Activated naive CD8-positive, alpha-beta T cell (primary cell): ENCODE measurements at regions not wholly inside any gene's neighbourhood (a gene's known extent, or its start where the extent isn't known, plus 50 kb on each side); places are given as distances from the start of the nearest gene placed in this dataset.

ENCODE experiments used
- H3K27ac Mint-ChIP-seq: one replicate; pipeline ENCODE4 v1.8.0; 2021; ENCODE audit warnings: mixed read lengths
- H3K27me3 Mint-ChIP-seq: one replicate; pipeline ENCODE4 v1.8.0; 2021; ENCODE audit warnings: mixed read lengths
- H3K36me3 Mint-ChIP-seq: one replicate; pipeline ENCODE4 v1.8.0; 2021; ENCODE audit warnings: mixed read lengths
- H3K4me1 Mint-ChIP-seq: one replicate; pipeline ENCODE4 v1.8.0; 2021; ENCODE audit warnings: low read depth, mixed read lengths
- H3K4me3 Mint-ChIP-seq: one replicate; pipeline ENCODE4 v1.8.0; 2021; ENCODE audit warnings: mild to moderate bottlenecking, mixed read lengths
- H3K9me3 Mint-ChIP-seq: one replicate; pipeline ENCODE4 v1.8.0; 2021; ENCODE audit warnings: low read depth, mixed read lengths

DNA sequence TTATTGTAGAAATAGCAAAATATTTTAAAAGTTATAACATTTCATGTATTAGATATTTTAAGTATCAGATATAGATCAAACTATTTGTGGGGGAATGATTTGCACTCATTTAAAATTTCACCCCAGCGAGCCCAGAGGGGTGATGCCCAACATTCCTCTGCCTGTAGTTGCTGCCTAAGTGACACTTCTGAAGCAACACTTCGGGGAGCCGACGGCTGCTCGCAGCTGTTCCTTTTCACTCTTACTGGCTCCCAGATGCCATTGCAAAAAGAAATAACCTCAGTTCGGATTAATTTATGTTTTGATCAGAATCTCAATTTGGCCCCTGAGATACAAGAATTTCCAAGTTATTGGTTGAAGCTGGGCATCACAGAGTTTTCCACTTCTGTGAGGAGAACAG is 603.8 kb downstream of the PLCL1 start:
- Mint-ChIP-seq H3K9me3 (no peaks in the 10 kb centered on the region), H3K27ac (no peak overlapping the region), H3K36me3 (no peaks in the 10 kb centered on the region), H3K27me3 (peaks cover 8% of the 10 kb centered on the region), H3K4me3 (no peak overlapping the region), H3K4me1 (no peaks in the 10 kb centered on the region)

DNA sequence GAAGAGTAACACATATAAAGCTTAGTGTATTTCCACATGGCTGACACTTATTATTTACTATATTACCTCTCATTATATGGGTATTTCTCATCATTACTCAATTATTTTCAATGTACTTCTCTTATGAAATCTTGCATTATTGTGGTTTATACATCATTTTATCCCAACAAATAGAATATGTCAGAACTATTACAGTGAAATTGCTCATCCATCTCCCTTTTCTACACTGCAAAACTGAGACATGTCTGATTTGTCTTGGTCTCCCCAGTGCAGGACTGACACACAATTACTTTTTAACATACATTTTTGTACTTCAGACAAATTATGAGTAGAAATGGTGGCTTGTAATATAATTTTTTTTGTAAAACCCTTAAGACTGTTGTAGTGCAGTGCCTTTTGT is 600.9 kb downstream of the PLCL1 start:
- H3K4me3 Mint-ChIP-seq = no peak overlapping the region
- H3K4me1 Mint-ChIP-seq = no peaks in the 10 kb centered on the region
- H3K36me3 Mint-ChIP-seq = no peaks in the 10 kb centered on the region
- no peaks in the 10 kb centered on the region for H3K9me3 Mint-ChIP-seq
- H3K27ac Mint-ChIP-seq = no peak overlapping the region
- peaks cover 4% of the 10 kb centered on the region for H3K27me3 Mint-ChIP-seq

DNA sequence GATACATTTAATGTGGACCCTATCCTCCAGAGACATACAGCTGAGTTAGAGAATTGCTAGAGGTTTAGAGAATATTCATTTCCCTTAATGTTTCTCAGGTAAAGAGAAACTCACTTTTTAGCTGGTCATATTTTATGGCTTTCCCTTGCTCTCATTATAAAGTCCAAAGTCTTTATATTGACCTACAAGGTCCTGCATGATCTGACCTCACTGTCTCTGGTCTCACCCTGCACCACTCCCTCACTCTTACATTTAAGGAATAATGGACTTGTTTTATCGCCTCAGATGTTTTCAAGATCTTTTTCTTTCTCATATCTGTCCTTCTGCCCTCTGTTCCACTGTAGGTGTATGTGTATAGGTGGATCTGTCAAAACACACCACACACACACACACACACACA is 597.3 kb downstream of the PLCL1 start:
- Mint-ChIP-seq H3K27ac (no peak overlapping the region), H3K9me3 (peaks cover 6% of the 10 kb centered on the region), H3K4me3 (no peak overlapping the region), H3K4me1 (no peaks in the 10 kb centered on the region), H3K27me3 (peaks cover 8% of the 10 kb centered on the region), H3K36me3 (no peaks in the 10 kb centered on the region)

DNA sequence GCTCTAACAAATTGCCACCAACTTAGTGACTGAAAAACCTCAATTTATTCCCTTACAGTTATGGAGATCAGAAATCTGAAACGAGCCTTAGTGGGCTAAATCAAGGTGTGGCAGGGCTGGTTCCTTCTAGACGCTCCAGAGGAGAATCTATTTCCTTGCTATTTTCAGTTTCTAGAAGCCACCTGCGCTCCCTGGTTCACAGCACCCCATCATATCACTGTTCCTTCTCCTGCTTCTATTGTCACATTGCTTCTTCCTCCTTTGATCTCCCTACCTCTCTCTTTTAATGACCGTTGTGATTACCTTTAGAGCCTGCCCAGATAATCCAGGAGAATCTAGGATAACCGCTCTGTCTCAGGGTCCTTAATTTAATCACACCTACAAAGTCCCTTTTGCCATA is 596.6 kb downstream of the PLCL1 start:
- peaks cover 6% of the 10 kb centered on the region for H3K9me3 Mint-ChIP-seq
- no peak overlapping the region for H3K4me3 Mint-ChIP-seq
- H3K27ac Mint-ChIP-seq = no peak overlapping the region
- no peaks in the 10 kb centered on the region for H3K4me1 Mint-ChIP-seq
- no peaks in the 10 kb centered on the region for H3K36me3 Mint-ChIP-seq
- H3K27me3 Mint-ChIP-seq = peaks cover 10% of the 10 kb centered on the region

DNA sequence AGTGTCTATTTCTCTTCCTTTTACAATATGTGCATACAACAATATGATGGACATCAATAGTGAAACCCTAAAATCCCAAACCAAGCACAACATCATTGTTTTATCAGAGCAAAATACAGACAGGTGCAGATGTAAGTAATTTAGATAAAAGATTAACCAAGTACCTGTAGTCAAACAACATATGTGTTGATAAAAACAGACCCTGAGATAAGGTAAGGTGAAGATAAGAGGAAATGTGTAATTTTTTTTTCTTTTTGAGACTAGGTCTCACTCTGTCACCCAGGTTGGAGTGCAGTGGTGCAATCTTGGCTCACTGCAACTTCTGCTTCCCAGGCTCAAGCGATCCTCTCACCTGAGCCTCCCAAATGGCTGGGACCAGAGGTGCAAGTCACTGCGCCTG is 589.8 kb downstream of the PLCL1 start:
- H3K4me3 Mint-ChIP-seq = no peak overlapping the region
- peaks cover 6% of the 10 kb centered on the region for H3K9me3 Mint-ChIP-seq
- H3K4me1 Mint-ChIP-seq = no peaks in the 10 kb centered on the region

DNA sequence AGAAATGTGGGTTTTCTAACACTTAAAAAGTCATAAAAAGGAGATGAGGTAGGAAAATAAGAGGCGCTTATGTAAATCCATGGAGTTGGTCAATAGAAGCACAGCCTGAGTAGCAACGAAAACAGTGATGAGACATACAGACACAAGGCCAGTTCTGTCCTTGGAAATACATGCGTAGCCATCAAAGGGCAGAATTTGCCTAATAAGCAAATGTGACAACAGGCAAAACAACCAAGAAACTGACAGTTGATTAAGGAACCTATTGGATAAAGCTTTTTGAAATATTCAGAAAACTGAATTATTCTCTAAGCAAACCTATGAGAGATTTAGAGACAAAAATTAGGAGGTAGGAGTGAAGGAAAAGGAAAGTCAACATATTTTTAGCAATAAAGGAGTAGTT is 586.3 kb downstream of the PLCL1 start:
- H3K4me3 Mint-ChIP-seq = no peak overlapping the region
- no peak overlapping the region for H3K27ac Mint-ChIP-seq
- H3K4me1 Mint-ChIP-seq = no peaks in the 10 kb centered on the region
- peaks cover 8% of the 10 kb centered on the region for H3K27me3 Mint-ChIP-seq
- H3K36me3 Mint-ChIP-seq = no peaks in the 10 kb centered on the region
- no peaks in the 10 kb centered on the region for H3K9me3 Mint-ChIP-seq

More for the DNA sequence above, 589.8 kb downstream of the PLCL1 start:
- H3K27me3 Mint-ChIP-seq = peaks cover 11% of the 10 kb centered on the region
- H3K36me3 Mint-ChIP-seq = no peaks in the 10 kb centered on the region
- H3K27ac Mint-ChIP-seq = no peak overlapping the region

DNA sequence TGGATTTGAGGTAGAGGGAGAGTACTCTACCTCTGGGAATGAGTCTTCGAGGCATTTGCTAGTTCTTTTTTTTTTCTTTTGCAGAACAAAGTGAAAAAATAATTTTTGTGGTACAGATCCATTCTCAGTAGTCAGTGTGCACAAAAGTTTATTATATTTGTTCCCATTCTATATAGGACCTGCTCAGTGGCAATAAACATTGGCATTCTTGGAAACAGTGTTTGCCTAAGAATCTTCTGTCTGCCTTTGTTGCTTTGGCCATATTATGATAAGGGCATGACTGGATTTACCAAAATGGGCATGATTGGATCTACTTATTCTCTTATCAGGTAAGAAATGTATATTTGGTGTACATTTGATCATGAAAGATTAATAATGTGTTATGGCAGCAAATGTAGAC is 583.3 kb downstream of the PLCL1 start:
- Mint-ChIP-seq H3K4me1 (peaks cover 2% of the 10 kb centered on the region), H3K9me3 (no peaks in the 10 kb centered on the region), H3K27me3 (peaks cover 13% of the 10 kb centered on the region), H3K27ac (no peak overlapping the region), H3K4me3 (no peak overlapping the region), H3K36me3 (no peaks in the 10 kb centered on the region)

DNA sequence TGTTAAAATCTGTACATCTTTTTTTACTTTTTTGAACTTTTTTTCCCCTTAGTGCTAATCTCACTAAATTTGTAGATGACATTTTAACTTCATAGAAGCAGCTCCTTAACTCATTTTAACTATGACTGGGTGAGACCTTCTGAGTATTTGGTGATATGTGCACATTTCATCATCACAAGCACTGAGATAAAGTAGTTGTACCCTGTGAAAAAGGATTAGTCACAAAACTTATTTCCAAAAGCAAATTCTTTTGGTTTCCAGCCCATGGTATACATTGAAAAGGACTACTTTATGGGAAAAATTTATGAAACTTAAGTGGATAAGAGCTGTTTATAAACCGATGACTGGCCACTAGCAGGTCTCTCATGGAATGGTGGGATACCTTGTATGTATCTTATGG is 581.5 kb downstream of the PLCL1 start:
- no peaks in the 10 kb centered on the region for H3K36me3 Mint-ChIP-seq

DNA sequence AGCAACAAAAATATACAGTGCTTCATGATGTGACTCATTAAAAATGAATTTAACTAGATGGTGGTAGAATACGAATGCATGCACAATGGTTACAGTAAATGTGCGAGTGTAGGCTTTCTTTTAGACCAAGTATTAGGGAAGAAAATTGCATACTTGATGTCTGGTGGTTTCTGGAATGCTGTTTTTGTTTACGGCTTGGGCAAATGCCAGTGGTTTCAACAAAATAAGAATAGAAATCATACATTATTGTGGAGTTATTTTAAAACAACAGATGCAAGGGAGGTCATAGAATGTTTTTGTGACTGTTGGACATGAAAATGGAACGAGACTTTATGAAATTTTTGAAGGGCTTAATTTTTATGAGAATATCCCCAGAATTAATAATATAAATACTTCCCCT is 580.9 kb downstream of the PLCL1 start:
- no peaks in the 10 kb centered on the region for H3K36me3 Mint-ChIP-seq
- peaks cover 19% of the 10 kb centered on the region for H3K27me3 Mint-ChIP-seq
- H3K4me3 Mint-ChIP-seq = no peak overlapping the region
- no peaks in the 10 kb centered on the region for H3K9me3 Mint-ChIP-seq
- H3K4me1 Mint-ChIP-seq = peaks cover 2% of the 10 kb centered on the region
- no peak overlapping the region for H3K27ac Mint-ChIP-seq

More for the DNA sequence above, 581.5 kb downstream of the PLCL1 start:
- no peaks in the 10 kb centered on the region for H3K9me3 Mint-ChIP-seq
- H3K27me3 Mint-ChIP-seq = peaks cover 20% of the 10 kb centered on the region
- peaks cover 2% of the 10 kb centered on the region for H3K4me1 Mint-ChIP-seq
- no peak overlapping the region for H3K27ac Mint-ChIP-seq
- H3K4me3 Mint-ChIP-seq = no peak overlapping the region

DNA sequence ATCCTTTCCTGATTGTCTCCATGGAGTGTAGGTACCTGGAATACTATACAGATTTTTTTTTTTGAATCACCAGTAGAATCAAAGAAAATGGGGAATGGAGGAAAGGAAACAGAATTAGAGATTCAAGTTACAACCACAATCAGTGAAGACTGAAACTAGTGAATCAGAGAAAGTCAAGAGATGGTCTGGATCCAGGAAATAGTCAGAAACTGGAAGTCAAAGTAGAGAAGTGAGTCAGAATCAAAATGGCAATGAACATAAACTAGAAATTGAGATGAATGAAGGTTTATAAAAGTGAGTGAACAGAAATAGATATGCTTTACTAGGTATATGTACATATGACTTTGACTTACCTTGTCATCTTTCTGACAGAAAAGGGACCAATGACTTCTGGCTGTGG is 579.0 kb downstream of the PLCL1 start:
- Mint-ChIP-seq H3K27me3 (peaks cover 18% of the 10 kb centered on the region), H3K4me1 (peaks cover 2% of the 10 kb centered on the region), H3K4me3 (no peak overlapping the region), H3K9me3 (no peaks in the 10 kb centered on the region), H3K27ac (no peak overlapping the region), H3K36me3 (no peaks in the 10 kb centered on the region)

DNA sequence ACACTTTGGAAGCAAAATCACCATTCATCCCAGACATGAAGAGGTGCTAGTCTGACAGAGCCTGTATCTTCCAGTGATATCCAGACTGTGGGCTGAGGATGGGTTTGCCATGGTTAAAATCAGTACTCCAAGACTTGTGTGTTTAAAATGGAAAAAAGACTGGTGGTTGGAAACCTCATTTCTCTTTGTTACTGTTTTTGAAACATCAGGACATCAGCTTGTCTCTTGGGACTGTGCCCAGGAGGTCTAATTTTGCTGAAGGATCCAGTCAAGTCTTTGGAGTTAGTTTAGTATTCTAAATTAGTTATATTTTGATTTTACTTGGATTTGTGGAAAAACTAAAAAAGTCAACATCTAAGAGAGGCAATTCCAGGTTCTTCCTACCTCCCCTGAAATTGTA is 578.4 kb downstream of the PLCL1 start:
- Mint-ChIP-seq H3K4me1 (peaks cover 2% of the 10 kb centered on the region), H3K36me3 (no peaks in the 10 kb centered on the region), H3K9me3 (no peaks in the 10 kb centered on the region), H3K27ac (no peak overlapping the region), H3K4me3 (no peak overlapping the region), H3K27me3 (peaks cover 17% of the 10 kb centered on the region)

DNA sequence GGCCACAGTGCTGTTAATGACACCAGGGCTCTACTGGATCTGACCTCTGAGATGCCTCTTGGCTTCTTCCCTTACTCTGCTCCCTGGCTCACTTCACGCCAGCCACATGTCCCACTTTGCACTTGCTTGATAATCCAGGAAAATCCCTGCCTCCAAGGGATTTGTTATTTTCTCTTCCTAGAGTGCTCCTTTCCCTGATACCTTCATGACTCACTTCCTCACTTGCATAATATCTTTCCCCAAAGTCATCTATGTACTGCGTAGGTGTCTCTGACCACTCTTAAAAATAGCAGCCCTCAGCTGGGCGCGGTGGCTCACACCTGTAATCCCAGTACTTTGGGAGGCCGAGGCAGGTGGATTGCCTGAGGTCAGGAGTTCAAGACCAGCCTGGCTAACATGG is 572.3 kb downstream of the PLCL1 start:
- Mint-ChIP-seq H3K36me3 (no peaks in the 10 kb centered on the region), H3K27ac (no peak overlapping the region), H3K9me3 (no peaks in the 10 kb centered on the region), H3K27me3 (peaks cover 19% of the 10 kb centered on the region), H3K4me3 (no peak overlapping the region), H3K4me1 (peaks cover 6% of the 10 kb centered on the region)

DNA sequence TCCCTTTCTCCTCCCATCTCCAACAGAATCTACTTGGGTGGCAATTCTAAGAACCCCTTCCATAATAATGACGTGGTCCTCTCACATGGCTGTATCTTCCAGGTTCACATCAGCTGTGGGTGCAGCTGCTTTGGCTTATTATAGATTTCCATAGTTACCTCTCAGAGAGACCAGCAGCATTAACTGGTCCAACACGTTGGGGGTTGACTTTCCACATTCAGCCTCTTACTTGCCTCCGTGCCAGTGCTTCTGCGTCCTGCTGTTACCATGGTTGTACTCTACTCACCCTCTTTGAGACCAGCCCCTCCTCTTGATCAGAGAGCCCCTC is 570.7 kb downstream of the PLCL1 start:
- H3K27me3 Mint-ChIP-seq = peaks cover 20% of the 10 kb centered on the region
- no peaks in the 10 kb centered on the region for H3K36me3 Mint-ChIP-seq
- peaks cover 7% of the 10 kb centered on the region for H3K4me1 Mint-ChIP-seq
- no peaks in the 10 kb centered on the region for H3K9me3 Mint-ChIP-seq
- H3K4me3 Mint-ChIP-seq = no peak overlapping the region
- H3K27ac Mint-ChIP-seq = no peak overlapping the region

DNA sequence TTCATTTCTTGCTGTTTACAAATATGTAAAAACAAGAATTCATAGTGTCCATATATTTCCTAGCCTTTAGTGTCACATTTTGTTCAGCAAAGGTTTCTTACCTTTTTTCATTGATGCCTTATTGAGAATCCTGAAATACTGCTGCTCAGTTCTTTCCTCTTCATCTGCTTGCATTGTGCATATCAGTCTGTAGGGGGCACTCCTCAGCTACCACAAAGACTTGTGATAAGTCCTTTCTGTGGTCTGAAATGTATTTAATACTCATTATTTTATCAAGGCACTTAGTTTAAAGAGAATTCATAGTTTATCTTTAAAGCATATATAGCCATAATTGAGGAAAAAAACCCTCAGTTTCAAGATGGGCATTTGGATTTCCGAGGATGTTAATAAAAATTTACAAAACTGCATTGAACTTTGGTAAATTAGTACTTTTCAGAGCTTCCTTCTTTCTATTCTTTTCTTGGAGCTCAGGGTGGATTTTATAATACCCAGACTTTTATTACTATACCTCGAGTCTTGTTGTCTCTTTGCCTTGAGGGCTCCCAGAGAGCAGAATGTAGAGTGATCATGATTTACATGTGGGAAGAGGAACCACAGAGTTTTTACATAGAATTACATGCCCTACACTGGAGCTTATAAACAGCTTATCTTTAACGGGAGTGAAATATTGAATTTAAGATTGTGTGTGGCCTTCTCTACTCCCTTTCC is 570.1 kb downstream of the PLCL1 start:
- Mint-ChIP-seq H3K4me1 (peaks cover 7% of the 10 kb centered on the region), H3K36me3 (no peaks in the 10 kb centered on the region), H3K27me3 (peaks cover 20% of the 10 kb centered on the region), H3K4me3 (no peak overlapping the region), H3K27ac (no peak overlapping the region), H3K9me3 (no peaks in the 10 kb centered on the region)

DNA sequence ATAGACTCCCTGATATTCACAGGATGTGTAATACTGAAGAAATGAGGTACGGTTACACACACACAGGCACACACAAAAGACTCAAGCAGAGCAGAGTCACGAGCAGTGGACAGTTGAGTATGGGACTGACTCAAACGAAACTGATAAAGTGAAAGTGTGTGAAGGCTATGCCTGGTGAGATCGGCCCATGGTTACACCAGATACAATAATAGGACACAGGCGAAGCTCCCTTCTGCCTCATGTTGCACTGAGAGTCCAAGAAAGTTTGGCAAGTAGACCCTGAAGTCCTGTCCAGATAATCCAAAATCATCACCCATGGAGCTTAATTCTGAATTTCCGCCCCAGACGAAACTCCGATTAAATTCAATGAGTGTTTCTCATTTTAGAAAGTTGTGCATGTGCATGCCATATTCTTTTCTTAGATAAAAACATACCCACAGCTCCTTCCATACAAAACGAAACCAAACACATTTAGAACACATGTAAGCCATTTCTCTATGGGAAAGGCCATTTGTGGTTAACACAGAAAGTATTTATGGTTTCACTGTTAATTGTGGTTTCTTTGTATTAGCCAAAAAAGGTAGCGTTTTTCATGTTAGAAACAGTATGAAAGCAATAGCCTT is 567.6 kb downstream of the PLCL1 start:
- Mint-ChIP-seq H3K4me1 (peaks cover 7% of the 10 kb centered on the region), H3K36me3 (no peaks in the 10 kb centered on the region), H3K27me3 (peaks cover 16% of the 10 kb centered on the region)

DNA sequence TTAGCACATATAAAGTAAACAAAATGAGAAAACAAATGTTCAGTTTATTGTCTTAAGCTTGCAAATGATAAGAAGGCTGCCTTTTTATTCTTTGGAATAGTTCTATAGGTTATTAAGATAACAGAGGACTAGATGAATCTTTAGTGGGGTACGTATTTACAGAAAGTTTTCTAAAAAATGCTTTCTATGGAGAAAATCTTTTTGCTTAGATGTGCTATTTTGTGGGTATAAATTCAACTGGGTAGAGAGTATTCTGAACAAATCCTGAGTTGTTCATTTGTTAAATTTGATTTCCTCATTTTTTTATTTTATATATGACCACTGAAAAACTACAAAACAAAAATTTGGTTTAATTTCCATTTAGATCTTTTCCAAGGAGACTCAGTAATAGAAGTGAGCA is 566.9 kb downstream of the PLCL1 start:
- Mint-ChIP-seq H3K27ac (no peak overlapping the region), H3K4me1 (peaks cover 7% of the 10 kb centered on the region), H3K9me3 (no peaks in the 10 kb centered on the region), H3K4me3 (no peak overlapping the region), H3K36me3 (no peaks in the 10 kb centered on the region), H3K27me3 (peaks cover 12% of the 10 kb centered on the region)

More for the DNA sequence above, 567.6 kb downstream of the PLCL1 start:
- Mint-ChIP-seq H3K4me3 (no peak overlapping the region), H3K27ac (no peak overlapping the region), H3K9me3 (no peaks in the 10 kb centered on the region)
